KBM-7 (cell line): ENCODE measurements at regions not wholly inside any gene's neighbourhood (a gene's known extent, or its start where the extent isn't known, plus 50 kb on each side); places are given as distances from the start of the nearest gene placed in this dataset.

Experiments
- DNase-seq: peaks from one replicate; pipeline ENCODE4 v3.0.0-alpha.2; 2015
- in situ Hi-C: fragments of 300-500 bp; cut with MboI; formaldehyde crosslinking; loops from 2 replicates; pipeline ENCODE4 v1.14.3; 2020; ENCODE audit warnings: low sequenced_read_pairs, low pct_unique_long_range_greater_than_20kb, mixed read lengths

GRCh38 chr12:130216031-130216430 is 53.8 kb downstream of the FZD10 start:
- in situ Hi-C loops: no loop called here
- no peak for DNase-seq

- DNase-seq: no peak
- in situ Hi-C loops: no loop called here
Measured at GRCh38 chr12:130218682-130219081, 56.4 kb downstream of the FZD10 start.

- in situ Hi-C loops: no loop called here
Measured at GRCh38 chr12:130219929-130220705, 57.9 kb downstream of the FZD10 start.

GRCh38 chr12:130220706-130221100 is 58.4 kb downstream of the FZD10 start:
- in situ Hi-C loops: no loop called here
- no peak for DNase-seq

More at GRCh38 chr12:130219929-130220705, 57.9 kb downstream of the FZD10 start:
- no peak for DNase-seq

GRCh38 chr12:130222519-130223218 is 60.4 kb downstream of the FZD10 start:
- in situ Hi-C loops: no loop called here
- no peak for DNase-seq

- no peak for DNase-seq
- in situ Hi-C loops: no loop called here
Measured at GRCh38 chr12:130223767-130224244, 61.5 kb downstream of the FZD10 start.

GRCh38 chr12:130224613-130225012 is 62.3 kb downstream of the FZD10 start:
- DNase-seq: no peak
- in situ Hi-C loops: no loop called here

- in situ Hi-C loops: no loop called here
Measured at GRCh38 chr12:130225347-130225746, 63.1 kb downstream of the FZD10 start.

GRCh38 chr12:130226126-130226525 is 63.9 kb downstream of the FZD10 start:
- in situ Hi-C loops: no loop called here

More at GRCh38 chr12:130225347-130225746, 63.1 kb downstream of the FZD10 start:
- DNase-seq: no peak

GRCh38 chr12:130226771-130227170 is 64.5 kb downstream of the FZD10 start:
- in situ Hi-C loops: no loop called here
- DNase-seq: no peak

More at GRCh38 chr12:130226126-130226525, 63.9 kb downstream of the FZD10 start:
- no peak for DNase-seq

GRCh38 chr12:130227641-130228040 is 65.4 kb downstream of the FZD10 start:
- no peak for DNase-seq
- in situ Hi-C loops: no loop called here

GRCh38 chr12:130236446-130236845 is 74.2 kb downstream of the FZD10 start:
- in situ Hi-C loops: no loop called here
- no peak for DNase-seq

- DNase-seq: no peak
- in situ Hi-C loops: no loop called here
Measured at GRCh38 chr12:130240831-130241590, 78.7 kb downstream of the FZD10 start.

- in situ Hi-C loops: no loop called here
- DNase-seq: no peak
Measured at GRCh38 chr12:130242506-130242905, 80.2 kb downstream of the FZD10 start.

- in situ Hi-C loops: no loop called here
- DNase-seq: no peak
Measured at GRCh38 chr12:130245251-130245650, 83.0 kb downstream of the FZD10 start.

GRCh38 chr12:130246560-130246959 is 84.3 kb downstream of the FZD10 start:
- in situ Hi-C loops: no loop called here
- DNase-seq: no peak

GRCh38 chr12:130247634-130248237 is 85.5 kb downstream of the FZD10 start:
- DNase-seq: no peak
- in situ Hi-C loops: no loop called here

- DNase-seq: peak; percentile 1
- in situ Hi-C loops: no loop called here
Measured at GRCh38 chr12:130249376-130249775, 87.1 kb downstream of the FZD10 start.

GRCh38 chr12:130251236-130251780 is 86.4 kb upstream of the PIWIL1 start:
- no peak for DNase-seq
- in situ Hi-C loops: no loop called here
